ENCODE measurements at regions not wholly inside any gene's neighbourhood (a gene's known extent, or its start where the extent isn't known, plus 50 kb on each side); places are given as distances from the start of the nearest gene placed in this dataset.

DNA sequence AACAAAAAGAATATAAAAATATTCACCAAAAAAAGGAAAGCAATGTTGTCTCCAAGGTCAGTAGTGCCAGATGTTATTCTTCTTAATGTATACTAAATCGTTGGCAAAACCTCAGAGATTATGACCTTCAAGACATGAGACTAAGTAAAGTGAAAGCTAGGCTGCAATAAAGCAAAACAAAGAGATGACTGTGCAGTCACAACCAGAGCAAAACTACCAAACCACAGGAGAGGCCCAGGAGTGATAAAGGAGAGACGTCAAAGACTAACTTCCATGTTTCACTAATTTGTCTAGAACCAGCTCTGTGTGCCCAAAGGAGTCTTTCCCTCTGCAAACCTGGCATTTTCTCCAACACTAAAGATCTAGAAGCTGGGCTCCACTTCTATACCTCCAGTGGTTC is 155.9 kb upstream of the POU3F2 start:
- H3K9me3 ChIP-seq (ENCODE audit: control insufficient read depth, low read length): no peaks in the 10 kb centered on the region
- ATAC-seq (ENCODE audit: low FRiP score) (no peak), DNase-seq (no peak)
- no peak overlapping the region for H3K4me3 ChIP-seq (ENCODE audit: low read length in 2 of 2)
- H3K27ac ChIP-seq (ENCODE audit: low read depth in 1 of 2, low read length in 2 of 2): no peak overlapping the region
- intact Hi-C loops (cut with DNase I): no loop called here
- H3K4me1 ChIP-seq (ENCODE audit: control insufficient read depth in 1 of 2, insufficient read depth in 2 of 2, low read length in 2 of 2): no peaks in the 10 kb centered on the region
- no peaks in the 10 kb centered on the region for H3K36me3 ChIP-seq (ENCODE audit: control insufficient read depth in 1 of 2, insufficient read depth in 2 of 2, low read length in 1 of 2)
- no peaks in the 10 kb centered on the region for H3K27me3 ChIP-seq (ENCODE audit: control insufficient read depth in 1 of 2, insufficient read depth in 2 of 2, low read length in 1 of 2)
- 47 to 50% methylated on average over 2 of the region's 2 CpGs for WGBS, 2 donors

DNA sequence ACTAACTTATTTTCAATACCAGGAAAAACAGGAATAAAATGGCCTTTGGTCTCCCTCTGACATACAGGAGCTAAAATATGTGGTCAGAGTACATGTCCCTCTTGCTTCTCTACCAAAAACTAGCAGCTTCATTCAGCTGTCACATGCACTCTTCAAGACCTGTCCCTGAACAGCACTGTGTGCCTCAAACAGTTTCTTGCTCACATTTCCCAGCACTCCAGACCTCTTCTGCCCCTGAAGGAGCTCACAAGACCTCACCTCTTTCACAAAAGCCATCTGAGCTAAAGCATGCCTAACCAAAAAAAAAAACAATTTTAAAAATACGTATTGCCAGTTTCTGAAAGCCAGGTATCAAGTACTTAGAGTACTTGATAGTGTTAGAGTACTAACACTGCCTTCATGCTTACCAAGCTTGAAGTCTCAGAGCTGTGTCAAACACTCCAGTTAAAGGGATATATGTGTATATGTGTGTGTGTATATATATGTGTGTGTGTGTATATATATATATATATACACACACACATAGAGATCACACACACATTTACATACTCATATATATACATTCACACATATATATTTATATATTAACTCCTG is 148.3 kb upstream of the POU3F2 start:
- DNase-seq: no peak
- no peaks in the 10 kb centered on the region for H3K4me1 ChIP-seq (ENCODE audit: control insufficient read depth in 1 of 2, insufficient read depth in 2 of 2, low read length in 2 of 2)
- H3K27ac ChIP-seq (ENCODE audit: low read depth in 1 of 2, low read length in 2 of 2): no peak overlapping the region
- intact Hi-C loops (cut with DNase I): no loop called here
- H3K36me3 ChIP-seq (ENCODE audit: control insufficient read depth in 1 of 2, insufficient read depth in 2 of 2, low read length in 1 of 2): no peaks in the 10 kb centered on the region
- 67 to 68% methylated on average over 1 of the region's 1 CpG for WGBS, 2 donors
- H3K27me3 ChIP-seq (ENCODE audit: control insufficient read depth in 1 of 2, insufficient read depth in 2 of 2, low read length in 1 of 2): no peaks in the 10 kb centered on the region
- no peaks in the 10 kb centered on the region for H3K9me3 ChIP-seq (ENCODE audit: control insufficient read depth, low read length)
- H3K4me3 ChIP-seq (ENCODE audit: low read length in 2 of 2): no peak overlapping the region
- no peak for ATAC-seq (ENCODE audit: low FRiP score)

DNA sequence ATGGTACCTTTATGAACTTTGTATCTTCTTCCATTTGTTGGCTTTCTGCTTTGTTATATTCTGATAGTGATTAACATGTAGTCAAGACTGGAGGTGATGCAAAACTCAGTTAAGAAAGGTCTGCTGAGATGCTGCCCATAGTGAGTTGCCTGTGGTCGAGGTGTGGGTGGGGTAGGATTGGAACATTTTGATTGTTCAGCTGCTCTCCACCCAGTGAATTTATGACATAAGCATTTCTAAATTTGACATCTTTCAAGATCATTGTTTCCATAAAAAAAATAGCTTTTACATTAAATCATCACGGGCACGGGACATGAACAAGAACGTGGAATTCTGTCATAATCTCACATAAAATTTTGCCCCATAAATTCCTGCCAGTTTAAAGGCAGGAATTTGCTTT is 146.6 kb upstream of the POU3F2 start:
- ATAC-seq (ENCODE audit: low FRiP score) (no peak), DNase-seq (no peak)
- no peak overlapping the region for H3K4me3 ChIP-seq (ENCODE audit: low read length in 2 of 2)
- no peaks in the 10 kb centered on the region for H3K27me3 ChIP-seq (ENCODE audit: control insufficient read depth in 1 of 2, insufficient read depth in 2 of 2, low read length in 1 of 2)
- intact Hi-C loops (cut with DNase I): no loop called here
- H3K9me3 ChIP-seq (ENCODE audit: control insufficient read depth, low read length): no peaks in the 10 kb centered on the region
- H3K36me3 ChIP-seq (ENCODE audit: control insufficient read depth in 1 of 2, insufficient read depth in 2 of 2, low read length in 1 of 2): no peaks in the 10 kb centered on the region
- WGBS, 2 donors: 47% methylated on average over 4 of the region's 4 CpGs
- no peak overlapping the region for H3K27ac ChIP-seq (ENCODE audit: low read depth in 1 of 2, low read length in 2 of 2)
- H3K4me1 ChIP-seq (ENCODE audit: control insufficient read depth in 1 of 2, insufficient read depth in 2 of 2, low read length in 2 of 2): no peaks in the 10 kb centered on the region

DNA sequence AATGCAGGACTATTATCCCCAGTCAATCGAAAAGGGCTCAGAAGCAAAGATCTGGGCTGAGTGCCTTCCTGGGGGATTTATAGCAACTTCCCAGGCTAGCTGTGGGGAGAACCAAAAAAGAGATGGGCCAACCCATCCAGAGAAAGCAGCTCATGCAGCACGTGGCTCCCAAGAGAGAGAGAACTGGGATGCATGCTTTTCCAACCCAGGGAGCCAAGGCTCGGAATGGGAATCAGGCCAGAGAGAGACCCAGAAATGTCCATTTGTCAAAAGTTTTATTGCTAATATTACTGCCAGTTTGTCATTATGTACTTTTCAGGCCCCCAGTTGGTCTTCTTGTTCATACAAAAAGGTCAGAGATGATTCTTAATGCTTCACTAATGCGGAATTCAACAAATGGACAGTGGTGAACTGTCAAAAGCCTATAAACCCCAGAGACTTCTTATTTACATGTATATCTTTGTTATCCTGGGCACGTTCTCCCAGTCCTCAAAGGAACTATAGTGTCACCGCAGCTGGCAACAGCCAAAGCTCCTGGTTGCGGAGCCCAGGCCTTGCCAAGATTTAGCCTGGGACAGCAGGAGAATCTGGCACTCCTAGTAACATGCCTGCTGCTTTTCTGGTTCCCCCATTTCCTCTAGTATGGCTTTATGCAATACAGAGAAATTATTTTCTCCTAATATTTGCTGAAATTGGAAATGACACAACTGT is 139.1 kb upstream of the POU3F2 start:
- DNase-seq (no peak), ATAC-seq (ENCODE audit: low FRiP score) (no peak)
- intact Hi-C loops (cut with DNase I): no loop called here
- H3K27ac ChIP-seq (ENCODE audit: low read depth in 1 of 2, low read length in 2 of 2): no peak overlapping the region
- H3K4me3 ChIP-seq (ENCODE audit: low read length in 2 of 2): no peak overlapping the region
- H3K27me3 ChIP-seq (ENCODE audit: control insufficient read depth in 1 of 2, insufficient read depth in 2 of 2, low read length in 1 of 2): no peaks in the 10 kb centered on the region
- H3K4me1 ChIP-seq (ENCODE audit: control insufficient read depth in 1 of 2, insufficient read depth in 2 of 2, low read length in 2 of 2): no peaks in the 10 kb centered on the region
- H3K9me3 ChIP-seq (ENCODE audit: control insufficient read depth, low read length): no peaks in the 10 kb centered on the region
- no peaks in the 10 kb centered on the region for H3K36me3 ChIP-seq (ENCODE audit: control insufficient read depth in 1 of 2, insufficient read depth in 2 of 2, low read length in 1 of 2)
- 54 to 57% methylated on average over 7 of the region's 7 CpGs for WGBS, 2 donors

DNA sequence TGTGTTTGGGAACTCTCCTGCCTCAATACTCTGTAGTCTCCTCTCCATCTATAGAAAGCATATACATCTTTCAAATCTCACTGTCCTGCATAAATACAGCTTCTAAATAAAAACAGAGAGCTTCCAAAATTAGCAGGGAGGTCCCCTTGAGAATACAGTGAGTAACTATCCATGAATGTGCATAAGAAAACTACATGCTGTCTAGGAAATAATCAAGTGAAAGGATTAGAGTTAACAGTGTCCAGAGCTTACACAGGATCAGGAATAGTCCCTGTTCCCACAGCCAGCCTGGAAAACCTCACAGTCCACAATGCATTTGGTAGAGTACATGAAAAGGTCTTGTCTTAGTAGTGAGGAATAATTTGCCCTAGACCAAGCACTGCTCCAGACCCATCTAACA is 123.0 kb upstream of the POU3F2 start:
- Histone ChIP-seq H3K9me3 (ENCODE audit: control insufficient read depth, low read length) (peaks cover 2% of the 10 kb centered on the region), H3K27ac (ENCODE audit: low read depth in 1 of 2, low read length in 2 of 2) (no peak overlapping the region), H3K4me1 (ENCODE audit: control insufficient read depth in 1 of 2, insufficient read depth in 2 of 2, low read length in 2 of 2) (no peaks in the 10 kb centered on the region), H3K4me3 (ENCODE audit: low read length in 2 of 2) (no peak overlapping the region), H3K36me3 (ENCODE audit: control insufficient read depth in 1 of 2, insufficient read depth in 2 of 2, low read length in 1 of 2) (no peaks in the 10 kb centered on the region), H3K27me3 (ENCODE audit: control insufficient read depth in 1 of 2, insufficient read depth in 2 of 2, low read length in 1 of 2) (no peaks in the 10 kb centered on the region)
- ATAC-seq (ENCODE audit: low FRiP score) (no peak), DNase-seq (no peak)
- intact Hi-C loops (cut with DNase I): no loop called here

DNA sequence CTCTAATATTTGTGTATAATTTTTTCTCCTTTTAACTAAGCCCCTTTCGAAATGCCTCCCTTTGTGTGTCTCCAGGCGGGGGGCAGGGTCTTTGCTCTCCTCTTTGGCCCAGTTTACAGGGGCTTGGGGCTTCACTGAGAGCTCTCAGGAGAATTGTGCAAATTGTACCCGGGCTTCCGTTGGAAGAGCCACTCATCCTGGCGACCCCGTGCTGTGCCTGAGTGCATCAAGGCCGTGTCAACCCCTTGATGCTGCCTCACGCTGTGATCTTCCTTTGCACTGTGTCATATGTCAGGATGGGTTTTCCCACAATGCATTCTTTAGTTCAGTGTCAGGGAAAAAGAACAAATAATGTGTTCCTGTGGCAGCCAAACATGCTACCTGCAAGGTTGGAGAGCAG is 118.0 kb upstream of the POU3F2 start:
- Histone ChIP-seq H3K27ac (ENCODE audit: low read depth in 1 of 2, low read length in 2 of 2) (no peak overlapping the region), H3K4me1 (ENCODE audit: control insufficient read depth in 1 of 2, insufficient read depth in 2 of 2, low read length in 2 of 2) (no peaks in the 10 kb centered on the region), H3K4me3 (ENCODE audit: low read length in 2 of 2) (no peak overlapping the region), H3K36me3 (ENCODE audit: control insufficient read depth in 1 of 2, insufficient read depth in 2 of 2, low read length in 1 of 2) (no peaks in the 10 kb centered on the region), H3K9me3 (ENCODE audit: control insufficient read depth, low read length) (no peaks in the 10 kb centered on the region), H3K27me3 (ENCODE audit: control insufficient read depth in 1 of 2, insufficient read depth in 2 of 2, low read length in 1 of 2) (no peaks in the 10 kb centered on the region)
- 3 to 8% methylated on average over 8 of the region's 8 CpGs for WGBS, 2 donors
- ATAC-seq (ENCODE audit: low FRiP score) (no peak), DNase-seq (no peak)
- intact Hi-C loops (cut with DNase I): no loop called here

DNA sequence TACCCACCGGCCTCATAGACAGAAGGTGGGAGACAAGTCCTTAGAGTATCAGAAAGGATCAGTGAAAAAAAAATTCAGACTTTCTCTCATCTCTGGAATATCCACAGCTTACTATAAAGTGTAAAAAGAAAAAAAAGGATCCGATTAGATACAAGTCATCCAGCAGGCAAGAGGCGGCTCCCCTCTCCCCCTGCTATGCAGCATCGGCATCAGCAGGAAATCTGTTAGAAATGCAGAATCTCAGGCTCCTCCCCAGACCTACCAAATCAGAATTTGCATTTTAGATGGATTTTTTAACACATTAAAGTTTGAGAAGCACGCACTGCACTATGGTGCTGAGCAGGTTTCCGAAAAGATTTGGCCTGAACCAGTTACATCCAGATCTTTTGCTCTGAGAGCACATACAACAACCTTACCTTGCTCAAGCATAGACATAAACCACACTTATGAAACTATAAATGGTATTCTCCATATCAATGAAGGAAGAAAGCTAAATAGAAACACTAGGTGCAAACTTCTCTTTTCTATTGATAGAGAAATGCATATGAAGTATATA is 117.0 kb upstream of the POU3F2 start:
- ATAC-seq (ENCODE audit: low FRiP score) (no peak), DNase-seq (no peak)
- Histone ChIP-seq H3K27ac (ENCODE audit: low read depth in 1 of 2, low read length in 2 of 2) (no peak overlapping the region), H3K27me3 (ENCODE audit: control insufficient read depth in 1 of 2, insufficient read depth in 2 of 2, low read length in 1 of 2) (no peaks in the 10 kb centered on the region), H3K4me3 (ENCODE audit: low read length in 2 of 2) (no peak overlapping the region), H3K9me3 (ENCODE audit: control insufficient read depth, low read length) (no peaks in the 10 kb centered on the region), H3K4me1 (ENCODE audit: control insufficient read depth in 1 of 2, insufficient read depth in 2 of 2, low read length in 2 of 2) (no peaks in the 10 kb centered on the region), H3K36me3 (ENCODE audit: control insufficient read depth in 1 of 2, insufficient read depth in 2 of 2, low read length in 1 of 2) (no peaks in the 10 kb centered on the region)
- 22 to 32% methylated on average over 6 of the region's 6 CpGs for WGBS, 2 donors
- intact Hi-C loops (cut with DNase I): no loop called here

DNA sequence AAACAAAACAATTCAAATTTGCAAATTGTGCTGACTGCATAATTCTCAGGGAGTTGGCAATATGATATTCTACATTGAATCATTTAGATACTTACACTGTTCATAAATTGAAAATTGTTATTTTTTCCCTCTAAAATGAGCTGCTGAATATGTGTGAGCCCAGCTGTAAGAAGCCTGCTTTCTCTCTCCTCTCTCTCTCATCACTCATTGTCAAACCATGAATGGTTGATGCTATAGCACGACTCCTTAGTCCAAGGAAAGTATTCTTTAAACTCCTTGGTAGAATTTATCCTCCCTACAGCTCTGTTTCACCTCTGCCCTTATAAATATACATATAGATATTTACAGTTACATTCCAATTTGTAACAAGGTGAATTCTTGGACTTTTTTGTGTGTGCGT is 116.4 kb upstream of the POU3F2 start:
- Histone ChIP-seq H3K36me3 (ENCODE audit: control insufficient read depth in 1 of 2, insufficient read depth in 2 of 2, low read length in 1 of 2) (no peaks in the 10 kb centered on the region), H3K9me3 (ENCODE audit: control insufficient read depth, low read length) (no peaks in the 10 kb centered on the region), H3K27me3 (ENCODE audit: control insufficient read depth in 1 of 2, insufficient read depth in 2 of 2, low read length in 1 of 2) (no peaks in the 10 kb centered on the region), H3K4me1 (ENCODE audit: control insufficient read depth in 1 of 2, insufficient read depth in 2 of 2, low read length in 2 of 2) (no peaks in the 10 kb centered on the region), H3K27ac (ENCODE audit: low read depth in 1 of 2, low read length in 2 of 2) (no peak overlapping the region), H3K4me3 (ENCODE audit: low read length in 2 of 2) (no peak overlapping the region)
- DNase-seq (no peak), ATAC-seq (ENCODE audit: low FRiP score) (no peak)
- WGBS, 2 donors: 46 to 49% methylated on average over 2 of the region's 2 CpGs
- intact Hi-C loops (cut with DNase I): no loop called here

DNA sequence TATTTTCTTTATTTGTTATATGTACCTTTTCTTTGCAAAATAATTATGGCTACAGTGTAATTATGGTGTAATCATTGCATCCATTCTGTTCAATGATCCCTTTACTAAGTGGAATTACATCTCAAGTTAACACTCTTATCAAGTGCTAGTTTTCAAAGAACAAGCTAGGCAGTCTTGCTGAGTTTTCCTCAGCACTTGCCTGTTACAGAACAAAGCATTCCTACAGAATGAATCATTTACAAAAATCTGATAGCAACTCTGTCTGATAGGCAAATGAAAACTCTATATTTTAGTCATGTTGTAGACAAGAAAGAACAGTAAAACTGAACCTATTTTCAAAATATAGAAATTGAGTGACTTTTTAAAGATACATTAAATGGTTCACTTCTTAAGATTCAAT is 109.8 kb upstream of the POU3F2 start:
- DNase-seq (no peak), ATAC-seq (ENCODE audit: low FRiP score) (no peak)
- Histone ChIP-seq H3K27ac (ENCODE audit: low read depth in 1 of 2, low read length in 2 of 2) (no peak overlapping the region), H3K9me3 (ENCODE audit: control insufficient read depth, low read length) (no peaks in the 10 kb centered on the region), H3K4me3 (ENCODE audit: low read length in 2 of 2) (no peak overlapping the region), H3K4me1 (ENCODE audit: control insufficient read depth in 1 of 2, insufficient read depth in 2 of 2, low read length in 2 of 2) (no peaks in the 10 kb centered on the region), H3K36me3 (ENCODE audit: control insufficient read depth in 1 of 2, insufficient read depth in 2 of 2, low read length in 1 of 2) (no peaks in the 10 kb centered on the region), H3K27me3 (ENCODE audit: control insufficient read depth in 1 of 2, insufficient read depth in 2 of 2, low read length in 1 of 2) (no peaks in the 10 kb centered on the region)
- intact Hi-C loops (cut with DNase I): no loop called here

All from aorta (tissue), 5 donors.